Osteoblast (primary cell): ENCODE measurements at regions not wholly inside any gene's neighbourhood (a gene's known extent, or its start where the extent isn't known, plus 50 kb on each side); places are given as distances from the start of the nearest gene placed in this dataset.
A peak's percentile ranks its signal among the peaks of the same experiment; 100 is the strongest.

Source experiments
- DNase-seq: peaks from one replicate; pipeline ENCODE4 v3.0.0; 2011; ENCODE audit warnings: low spot score, mixed read lengths; ENCODE audit not compliant: insufficient read length; ENCODE audit errors: missing footprints
- H2AFZ ChIP-seq: 2 replicates; pipeline ENCODE4 v1.6.0; 2011; ENCODE audit warnings: mild to moderate bottlenecking, low read length
- H3K27ac ChIP-seq: 2 replicates; pipeline ENCODE4 v1.5.1; 2011; ENCODE audit warnings: mild to moderate bottlenecking, low read depth, low read length, moderate library complexity
- H3K27me3 ChIP-seq: 2 replicates; pipeline ENCODE4 v1.6.0; 2012; ENCODE audit warnings: mild to moderate bottlenecking, control low read depth, inconsistent platforms, low read length, moderate library complexity; ENCODE audit not compliant: insufficient read depth
- H3K36me3 ChIP-seq: 2 replicates; pipeline ENCODE4 v1.5.1; 2011; ENCODE audit warnings: mild to moderate bottlenecking, low read length, control low read depth, moderate library complexity; ENCODE audit not compliant: insufficient read depth
- H3K4me1 ChIP-seq: 2 replicates; pipeline ENCODE4 v1.5.1; 2011; ENCODE audit warnings: mild to moderate bottlenecking, low read length, control low read depth, moderate library complexity; ENCODE audit not compliant: insufficient read depth
- H3K4me2 ChIP-seq: 2 replicates; pipeline ENCODE4 v1.6.0; 2011; ENCODE audit warnings: mild to moderate bottlenecking, low read length; ENCODE audit not compliant: insufficient read depth
- H3K4me3 ChIP-seq: fragments of 200-600 bp; sonication (generic); 3 replicates; pipeline ENCODE4 v1.5.1; 2012; ENCODE audit warnings: mild to moderate bottlenecking, low read length, inconsistent platforms; ENCODE audit not compliant: insufficient read depth
- H3K79me2 ChIP-seq: 2 replicates; pipeline ENCODE4 v1.6.0; 2012; ENCODE audit warnings: mild to moderate bottlenecking, low read length, control low read depth, inconsistent platforms; ENCODE audit not compliant: insufficient read depth
- H3K9me3 ChIP-seq: 2 replicates; pipeline ENCODE4 v1.5.1; 2011; ENCODE audit warnings: low read depth, low read length, control low read depth
- H4K20me1 ChIP-seq: 2 replicates; pipeline ENCODE4 v1.6.0; 2012; ENCODE audit warnings: mild to moderate bottlenecking, low read length, control low read depth; ENCODE audit not compliant: insufficient read depth
- CTCF ChIP-seq: IDR thresholded peaks from 2 replicates; pipeline ENCODE4 v1.5.1; 2011; ENCODE audit warnings: mild to moderate bottlenecking, low read depth, low read length, moderate library complexity; ENCODE audit errors: extremely low read depth

- Histone ChIP-seq H3K27me3 (no peaks in the 10 kb centered on the region), H3K4me3 (no peak overlapping the region), H4K20me1 (no peaks in the 10 kb centered on the region), H3K79me2 (no peaks in the 10 kb centered on the region), H3K9me3 (peaks cover 2% of the 10 kb centered on the region), H3K4me2 (no peak overlapping the region), H2AFZ (no peak overlapping the region), H3K27ac (no peak overlapping the region), H3K36me3 (no peaks in the 10 kb centered on the region), H3K4me1 (no peaks in the 10 kb centered on the region)
- peak; percentile 22 for DNase-seq
- no peak for TF ChIP-seq CTCF
Measured at GRCh38 chr4:151979819-151980218, 219.0 kb upstream of the GATB start.

- Histone ChIP-seq H3K9me3 (no peaks in the 10 kb centered on the region), H3K36me3 (no peaks in the 10 kb centered on the region), H2AFZ (no peak overlapping the region), H3K79me2 (no peaks in the 10 kb centered on the region), H4K20me1 (no peaks in the 10 kb centered on the region), H3K4me1 (no peaks in the 10 kb centered on the region), H3K4me2 (no peak overlapping the region), H3K4me3 (no peak overlapping the region), H3K27ac (no peak overlapping the region), H3K27me3 (no peaks in the 10 kb centered on the region)
- DNase-seq = no peak
- TF ChIP-seq CTCF = no peak
Measured at GRCh38 chr4:151968643-151969042, 207.8 kb upstream of the GATB start.

- TF ChIP-seq CTCF = no peak
- Histone ChIP-seq H3K36me3 (no peaks in the 10 kb centered on the region), H4K20me1 (no peaks in the 10 kb centered on the region), H3K27ac (no peak overlapping the region), H3K4me3 (no peak overlapping the region), H2AFZ (no peak overlapping the region), H3K9me3 (no peaks in the 10 kb centered on the region), H3K27me3 (no peaks in the 10 kb centered on the region), H3K4me1 (no peaks in the 10 kb centered on the region), H3K4me2 (no peak overlapping the region), H3K79me2 (no peaks in the 10 kb centered on the region)
- no peak for DNase-seq
Measured at GRCh38 chr4:151967074-151967473, 206.3 kb upstream of the GATB start.

GRCh38 chr4:151962138-151962823 is 201.5 kb upstream of the GATB start:
- no peak for DNase-seq
- Histone ChIP-seq H2AFZ (no peak overlapping the region), H3K4me1 (no peaks in the 10 kb centered on the region), H3K4me2 (no peak overlapping the region), H3K4me3 (no peak overlapping the region), H3K9me3 (no peaks in the 10 kb centered on the region), H3K27me3 (no peaks in the 10 kb centered on the region), H4K20me1 (no peaks in the 10 kb centered on the region), H3K36me3 (no peaks in the 10 kb centered on the region), H3K27ac (no peak overlapping the region), H3K79me2 (no peaks in the 10 kb centered on the region)
- no peak for TF ChIP-seq CTCF
